D721Med (cell line): ENCODE measurements at regions not wholly inside any gene's neighbourhood (a gene's known extent, or its start where the extent isn't known, plus 50 kb on each side); places are given as distances from the start of the nearest gene placed in this dataset.

Experiments used
- DNase-seq: peaks from one replicate; pipeline ENCODE4 v3.0.0; 2011; ENCODE audit warnings: low spot score; ENCODE audit not compliant: insufficient read length
- FAIRE-seq: peaks from 2 replicates; lab custom pipeline; 2011; peaks lifted over from hg19 to GRCh38; lab: Jason Lieb, UNC
- CTCF ChIP-seq: IDR thresholded peaks from 2 replicates; pipeline ENCODE4 v1.5.1; 2012; ENCODE audit warnings: mild to moderate bottlenecking, control low read depth; ENCODE audit not compliant: insufficient read depth; ENCODE audit errors: missing control alignments

GRCh38 chr9:107932046-107932445 is 442.5 kb upstream of the KLF4 start:
- no peak for FAIRE-seq
- TF ChIP-seq CTCF, result no peak
- no peak for DNase-seq

- FAIRE-seq (no peak), DNase-seq (no peak)
- no peak for TF ChIP-seq CTCF
Measured at GRCh38 chr9:107931071-107931715, 441.6 kb upstream of the KLF4 start.

- DNase-seq, result no peak
- no peak for FAIRE-seq
- no peak for TF ChIP-seq CTCF
Measured at GRCh38 chr9:107929443-107929842, 439.9 kb upstream of the KLF4 start.

GRCh38 chr9:107928701-107929371 is 439.3 kb upstream of the KLF4 start:
- TF ChIP-seq CTCF, result no peak
- FAIRE-seq, result no peak
- DNase-seq, result no peak

GRCh38 chr9:107927276-107927675 is 437.7 kb upstream of the KLF4 start:
- DNase-seq (no peak), FAIRE-seq (no peak)
- no peak for TF ChIP-seq CTCF

- TF ChIP-seq CTCF, result no peak
- no peak for DNase-seq
- FAIRE-seq, result no peak
Measured at GRCh38 chr9:107925749-107926297, 436.3 kb upstream of the KLF4 start.

- no peak for TF ChIP-seq CTCF
- DNase-seq (no peak), FAIRE-seq (no peak)
Measured at GRCh38 chr9:107922260-107922659, 432.7 kb upstream of the KLF4 start.
